ENCODE measurements at regions not wholly inside any gene's neighbourhood (a gene's known extent, or its start where the extent isn't known, plus 50 kb on each side); places are given as distances from the start of the nearest gene placed in this dataset.

- no peak for DNase-seq
Observed at GRCh38 chr5:97846643-97847042, 663.6 kb upstream of the RIOK2 start.

- DNase-seq: no peak
Observed at GRCh38 chr5:97847920-97848631, 665.0 kb upstream of the RIOK2 start.

- no peak for DNase-seq
Observed at GRCh38 chr5:97851036-97851435, 668.0 kb upstream of the RIOK2 start.

GRCh38 chr5:97854871-97855762, 672.1 kb upstream of the RIOK2 start:
- no peak for DNase-seq

GRCh38 chr5:97874491-97874890, 691.4 kb upstream of the RIOK2 start:
- DNase-seq: no peak

- DNase-seq: no peak
Observed at GRCh38 chr5:97876272-97876671, 693.2 kb upstream of the RIOK2 start.

GRCh38 chr5:97877588-97877987, 694.5 kb upstream of the RIOK2 start:
- no peak for DNase-seq

- no peak for DNase-seq
Observed at GRCh38 chr5:97888439-97888838, 705.4 kb upstream of the RIOK2 start.

GRCh38 chr5:97891971-97892370, 708.9 kb upstream of the RIOK2 start:
- DNase-seq: no peak

- no peak for DNase-seq
Observed at GRCh38 chr5:97903742-97904141, 720.7 kb upstream of the RIOK2 start.

GRCh38 chr5:97906135-97906534, 723.1 kb upstream of the RIOK2 start:
- DNase-seq: no peak

GRCh38 chr5:97907646-97908400, 724.8 kb upstream of the RIOK2 start:
- DNase-seq: no peak

GRCh38 chr5:97909541-97909940, 726.5 kb upstream of the RIOK2 start:
- no peak for DNase-seq

GRCh38 chr5:97914483-97914882, 731.4 kb upstream of the RIOK2 start:
- DNase-seq: no peak

GRCh38 chr5:97915106-97915505, 732.1 kb upstream of the RIOK2 start:
- no peak for DNase-seq

GRCh38 chr5:97918057-97918456, 735.0 kb upstream of the RIOK2 start:
- DNase-seq: no peak

- DNase-seq: no peak
Observed at GRCh38 chr5:97918620-97919019, 735.6 kb upstream of the RIOK2 start.

- no peak for DNase-seq
Observed at GRCh38 chr5:97919719-97920118, 736.7 kb upstream of the RIOK2 start.

GRCh38 chr5:97922776-97923175, 739.7 kb upstream of the RIOK2 start:
- no peak for DNase-seq

GRCh38 chr5:97923496-97923895, 740.4 kb upstream of the RIOK2 start:
- DNase-seq: no peak

- DNase-seq: no peak
Observed at GRCh38 chr5:97923997-97924396, 741.0 kb upstream of the RIOK2 start.

- no peak for DNase-seq
Observed at GRCh38 chr5:97929383-97929782, 746.3 kb upstream of the RIOK2 start.

GRCh38 chr5:97931829-97932228, 748.8 kb upstream of the RIOK2 start:
- DNase-seq: no peak

Data from left kidney (tissue), 1 donor.